Tongue (tissue), 1 donor: ENCODE measurements at regions not wholly inside any gene's neighbourhood (a gene's known extent, or its start where the extent isn't known, plus 50 kb on each side); places are given as distances from the start of the nearest gene placed in this dataset.

ENCODE experiments used
- DNase-seq: peaks from one replicate; pipeline ENCODE4 v3.0.0-alpha.2; 2015

DNA sequence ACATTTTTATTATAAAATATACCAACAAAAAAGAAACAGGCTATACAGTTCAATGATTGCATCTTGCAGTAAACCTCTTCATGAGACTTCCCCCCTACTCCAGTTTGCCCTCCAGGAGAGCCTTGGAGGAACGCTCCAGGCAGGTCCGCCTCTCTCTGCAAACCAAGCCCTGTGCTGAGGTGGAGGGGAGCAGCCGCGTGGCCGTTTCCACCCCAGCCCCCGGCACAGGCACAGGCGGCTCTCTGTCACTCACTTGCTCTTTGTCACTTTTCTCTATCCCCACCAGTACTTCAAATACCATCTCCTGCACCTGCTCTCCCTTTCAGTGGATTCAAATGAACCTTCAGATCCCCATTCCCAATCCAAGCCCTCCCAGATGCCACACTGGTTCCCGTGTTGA lies 479.9 kb downstream of the OCA2 start:
- DNase-seq: no peak

DNA sequence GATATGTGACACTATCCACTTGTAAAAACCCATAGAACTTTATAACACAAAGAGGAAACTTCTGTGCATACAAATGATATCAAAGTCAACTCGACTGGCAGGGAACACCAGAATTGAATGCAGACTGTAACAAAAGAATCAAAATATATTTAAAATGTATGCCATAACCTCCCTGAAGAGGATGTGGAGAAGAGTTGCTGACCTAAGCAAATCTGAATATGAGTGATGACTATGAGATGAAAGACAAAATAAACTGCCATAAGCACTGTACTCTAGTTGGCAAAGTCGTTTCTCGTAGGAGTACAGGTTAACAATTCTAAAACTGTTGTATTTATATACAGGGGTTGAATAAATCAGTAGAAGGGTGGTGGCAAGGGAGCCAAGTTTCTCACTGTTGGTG lies 482.1 kb downstream of the OCA2 start:
- DNase-seq: no peak

- no peak for DNase-seq
These were observed 490.9 kb downstream of the OCA2 start for GRCh38 chr15:27608248-27608647.

DNA sequence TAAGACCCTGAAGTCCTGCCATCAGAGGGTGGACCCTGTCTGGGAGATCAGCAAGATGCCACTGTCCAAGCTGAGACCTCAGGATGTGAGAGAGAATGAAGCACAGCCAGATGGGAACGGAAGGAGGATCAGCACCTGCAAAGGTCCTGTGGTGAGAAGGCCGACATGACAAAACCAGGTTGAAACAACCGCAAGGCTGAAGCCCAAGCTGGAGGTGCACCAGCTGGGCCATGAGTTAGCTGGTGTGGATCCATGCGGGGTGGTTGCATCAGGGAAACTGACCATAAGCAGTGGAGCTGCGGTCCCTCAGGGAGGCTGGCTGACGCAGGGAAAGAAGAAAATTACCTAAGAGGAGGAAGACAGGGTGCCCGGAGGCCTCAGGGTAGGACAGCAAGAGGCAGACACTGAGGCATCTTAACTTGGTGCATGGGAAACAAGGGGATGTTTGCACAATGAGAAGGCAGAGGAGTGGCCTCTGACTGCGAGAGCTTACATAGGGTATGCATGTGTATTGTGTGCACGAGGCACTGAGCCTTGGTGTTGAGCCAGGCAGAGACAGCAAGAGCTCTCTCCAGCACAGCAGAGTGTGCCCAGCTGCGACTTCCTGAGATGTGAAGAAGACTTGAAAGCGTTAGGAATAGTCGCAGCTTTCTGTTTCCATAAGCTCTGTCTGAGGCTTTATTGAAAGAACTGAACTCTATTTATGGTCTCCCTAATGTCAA lies 497.7 kb downstream of the OCA2 start:
- DNase-seq: peak; percentile 54

DNA sequence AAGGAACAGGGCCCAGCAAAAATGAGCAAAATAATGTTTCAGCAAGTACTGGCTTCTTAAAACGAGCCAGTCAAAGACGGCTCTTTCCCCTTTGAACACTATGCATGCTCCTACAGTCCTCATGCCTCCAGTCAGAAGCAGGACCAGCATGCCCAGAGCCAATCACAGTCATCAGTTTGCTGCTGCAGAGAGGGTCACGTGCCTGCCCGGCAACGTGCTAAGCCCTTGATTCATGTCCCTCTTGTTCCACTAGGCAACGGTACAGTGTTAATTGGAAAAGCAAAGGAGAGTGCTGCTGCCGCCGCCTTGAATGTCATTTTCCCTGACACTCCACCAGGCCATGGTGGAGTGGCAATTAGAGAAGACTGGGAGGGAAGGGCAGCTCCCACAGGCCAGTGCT lies 500.1 kb downstream of the OCA2 start:
- no peak for DNase-seq

DNA sequence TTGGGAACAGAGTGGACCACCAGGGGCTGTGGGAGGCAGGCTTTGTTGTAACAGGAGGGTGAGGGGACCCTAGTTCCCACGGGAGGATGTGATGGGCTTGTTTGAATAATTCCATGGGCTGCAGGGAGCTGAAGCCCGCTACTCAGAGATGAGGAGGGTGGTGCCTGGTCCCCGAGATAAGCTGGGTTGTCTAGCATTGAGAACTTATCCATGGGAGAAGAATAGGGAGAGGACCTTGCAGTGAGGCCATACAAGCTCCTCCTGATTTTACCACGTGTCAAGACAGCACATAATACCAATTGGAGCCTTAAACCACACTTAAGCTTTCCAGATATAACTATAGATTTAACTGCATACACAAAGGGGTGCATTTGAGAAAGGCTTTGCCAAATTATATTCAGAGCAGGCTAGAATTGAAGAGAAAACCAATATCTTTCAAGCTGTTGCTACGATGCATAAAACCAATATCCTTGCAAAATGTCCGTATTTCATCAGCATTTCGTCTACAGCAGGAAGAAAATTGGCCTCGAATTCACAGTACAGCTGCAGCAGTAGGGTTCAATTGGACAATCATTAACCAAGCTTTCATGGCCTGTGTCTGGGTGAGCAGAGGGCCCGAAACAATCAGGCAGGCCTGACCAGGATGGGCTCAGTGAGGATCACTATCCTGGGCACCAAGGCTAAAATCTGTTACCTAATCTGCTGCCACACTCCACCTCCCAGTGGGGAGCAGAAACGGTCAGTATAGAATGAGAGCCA lies 500.7 kb downstream of the OCA2 start:
- DNase-seq: no peak

DNA sequence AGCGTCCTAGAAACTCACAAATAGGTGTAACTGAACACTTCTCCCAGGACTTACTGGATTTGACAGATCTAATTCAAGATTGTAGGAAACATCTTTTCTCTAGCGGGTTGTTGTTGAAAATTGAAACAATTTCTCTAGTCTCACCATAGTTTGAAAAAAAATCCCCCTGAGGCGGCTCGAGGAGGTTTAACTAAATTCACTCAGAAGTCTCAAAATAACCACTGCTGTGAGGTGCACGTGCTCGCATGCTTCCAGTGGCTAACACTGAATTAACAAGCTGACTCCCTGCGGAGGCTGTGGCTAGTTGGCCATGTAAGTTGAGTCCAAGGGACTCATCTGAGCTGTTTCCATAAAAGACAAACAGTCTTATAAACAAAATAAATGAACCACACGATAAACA lies 503.9 kb downstream of the OCA2 start:
- no peak for DNase-seq

- DNase-seq: peak; percentile 39
These were observed 506.9 kb downstream of the OCA2 start for GRCh38 chr15:27592036-27592760.
